HG02973 (cell line): ENCODE measurements at regions not wholly inside any gene's neighbourhood (a gene's known extent, or its start where the extent isn't known, plus 50 kb on each side); places are given as distances from the start of the nearest gene placed in this dataset.

Source experiments
- ATAC-seq: cut with Tn5 transposase; IDR thresholded peaks from one replicate; pipeline ENCODE4 v1.9.1; 2021; ENCODE audit warnings: moderate library complexity; ENCODE audit not compliant: unreplicated experiment

- ATAC-seq = no peak
These were observed 66.7 kb upstream of the EZH2 start for GRCh38 chr7:148950806-148951205.

- ATAC-seq = no peak
These were observed 61.1 kb upstream of the EZH2 start for GRCh38 chr7:148944935-148945934.

- peak; percentile 63 for ATAC-seq
These were observed 57.6 kb upstream of the EZH2 start for GRCh38 chr7:148941598-148942275.

GRCh38 chr7:148940702-148941597, 56.9 kb upstream of the EZH2 start:
- peak; percentile 60 for ATAC-seq

- no peak for ATAC-seq
These were observed 55.2 kb upstream of the EZH2 start for GRCh38 chr7:148939128-148939755.

GRCh38 chr7:148935451-148935850, 51.4 kb upstream of the EZH2 start:
- no peak for ATAC-seq
